GM12891 (cell line): ENCODE measurements at regions not wholly inside any gene's neighbourhood (a gene's known extent, or its start where the extent isn't known, plus 50 kb on each side); places are given as distances from the start of the nearest gene placed in this dataset.
"Not testable (repeated sequence)": the region's sequence is repeated elsewhere in the genome, so short reads cannot be mapped to it uniquely, and the experiment has no call there.

Experiments
- DNase-seq: peaks from one replicate; pipeline ENCODE4 v3.0.0; 2011; ENCODE audit warnings: low spot score; ENCODE audit not compliant: insufficient read length
- FAIRE-seq: peaks from 2 replicates; lab custom pipeline; 2011; peaks lifted over from hg19 to GRCh38; lab: Jason Lieb, UNC
- PAX5 ChIP-seq: IDR thresholded peaks from 2 replicates; pipeline ENCODE4 v1.6.1; 2011; ENCODE audit warnings: low read length, moderate library complexity, mild to moderate bottlenecking; ENCODE audit not compliant: insufficient read depth, severe bottlenecking
- POLR2A ChIP-seq: IDR thresholded peaks from 2 replicates; pipeline ENCODE4 v1.6.1; 2011; ENCODE audit warnings: low read depth, low read length, control low read depth
- POLR2AphosphoS5 ChIP-seq: IDR thresholded peaks from 2 replicates; pipeline ENCODE4 v1.6.1; 2011; ENCODE audit warnings: low read depth, low read length, control low read depth
- POU2F2 ChIP-seq: IDR thresholded peaks from 2 replicates; pipeline ENCODE4 v1.6.1; 2011; ENCODE audit warnings: low read depth, mild to moderate bottlenecking, control low read depth, low read length, moderate library complexity
- SPI1 ChIP-seq: IDR thresholded peaks from 2 replicates; pipeline ENCODE4 v1.6.1; 2011; ENCODE audit warnings: low read depth, low read length, control low read depth
- TAF1 ChIP-seq: IDR thresholded peaks from 2 replicates; pipeline ENCODE4 v1.6.1; 2011; ENCODE audit warnings: low read depth, low read length, control low read depth

DNA sequence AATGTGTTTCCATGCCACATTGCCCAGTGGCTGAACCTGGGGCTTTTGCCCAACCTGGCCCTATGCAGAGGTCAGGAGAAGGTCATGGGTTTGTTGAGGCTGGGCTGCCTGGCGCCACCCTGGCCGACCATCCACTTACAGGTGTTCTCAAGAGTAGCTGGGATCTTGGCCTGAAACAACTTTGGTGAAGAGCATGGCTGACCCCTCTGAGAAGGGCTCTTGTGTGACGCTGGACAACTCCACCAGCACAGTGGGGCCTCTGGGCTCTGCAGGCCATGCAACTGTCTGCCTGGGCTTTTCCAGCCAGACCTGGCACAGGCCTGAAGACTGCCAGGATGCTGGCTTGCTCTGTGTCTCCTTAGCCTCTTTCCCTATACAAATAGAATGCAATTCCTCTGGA is 76.4 kb upstream of the ZNG1B start:
- TF ChIP-seq PAX5, result no peak
- TF ChIP-seq TAF1, result no peak
- TF ChIP-seq POU2F2, result no peak
- no peak for TF ChIP-seq SPI1
- TF ChIP-seq POLR2A, result no peak
- no peak for TF ChIP-seq POLR2AphosphoS5
- no peak for DNase-seq
- no peak for FAIRE-seq

DNA sequence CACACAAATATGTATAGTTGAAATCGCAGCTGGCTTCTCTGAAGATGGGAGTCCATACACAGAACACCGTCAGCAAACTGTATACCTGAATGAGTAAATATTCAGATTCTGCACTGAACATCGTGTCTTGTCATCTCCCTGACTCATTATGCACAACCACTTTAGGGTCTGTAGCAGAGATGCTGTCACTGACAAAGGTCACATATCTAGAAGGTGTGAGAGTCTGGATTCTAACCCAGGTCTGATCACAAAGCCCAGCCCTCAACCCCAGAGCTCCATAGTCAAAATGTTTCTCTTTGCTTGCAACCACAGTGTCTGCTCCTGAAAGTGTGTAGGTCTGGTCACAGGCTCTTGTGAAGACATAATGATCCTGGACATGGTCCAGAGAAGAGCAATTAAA is 78.3 kb upstream of the PAX8 start:
- DNase-seq (no peak), FAIRE-seq (no peak)
- TF ChIP-seq POLR2AphosphoS5 (no peak), PAX5 (no peak), POLR2A (no peak), SPI1 (no peak), POU2F2 (no peak), TAF1 (no peak)

- not testable (repeated sequence) for DNase-seq, FAIRE-seq
Observed at GRCh38 chr2:113356284-113356683, 77.6 kb upstream of the PAX8 start.

GRCh38 chr2:113355339-113356015 is 76.8 kb upstream of the PAX8 start:
- FAIRE-seq, DNase-seq: not testable (repeated sequence)

GRCh38 chr2:113351375-113352355 is 72.9 kb upstream of the PAX8 start:
- TF ChIP-seq POLR2AphosphoS5, result no peak
- no peak for DNase-seq
- no peak for FAIRE-seq

DNA sequence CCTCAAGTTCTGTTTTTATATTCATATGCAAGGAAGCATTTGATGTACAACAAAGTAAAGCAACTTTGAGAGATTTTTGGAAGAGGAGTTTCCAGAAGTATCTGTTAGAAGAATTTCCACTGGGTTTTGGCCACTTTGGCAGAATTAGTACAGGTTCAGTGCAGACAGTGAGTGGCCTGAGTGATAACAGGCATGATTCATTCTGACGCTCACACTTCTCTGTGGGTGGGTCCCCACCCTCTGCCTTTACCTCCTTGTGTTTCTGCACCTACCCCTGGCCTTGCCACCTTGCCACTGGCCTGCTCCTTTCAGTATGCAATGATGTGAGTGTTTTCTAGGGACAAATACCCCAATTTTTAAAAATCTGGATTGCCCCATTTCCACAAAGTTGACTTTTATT is 65.1 kb upstream of the PAX8 start:
- not testable (repeated sequence) for DNase-seq, FAIRE-seq

DNA sequence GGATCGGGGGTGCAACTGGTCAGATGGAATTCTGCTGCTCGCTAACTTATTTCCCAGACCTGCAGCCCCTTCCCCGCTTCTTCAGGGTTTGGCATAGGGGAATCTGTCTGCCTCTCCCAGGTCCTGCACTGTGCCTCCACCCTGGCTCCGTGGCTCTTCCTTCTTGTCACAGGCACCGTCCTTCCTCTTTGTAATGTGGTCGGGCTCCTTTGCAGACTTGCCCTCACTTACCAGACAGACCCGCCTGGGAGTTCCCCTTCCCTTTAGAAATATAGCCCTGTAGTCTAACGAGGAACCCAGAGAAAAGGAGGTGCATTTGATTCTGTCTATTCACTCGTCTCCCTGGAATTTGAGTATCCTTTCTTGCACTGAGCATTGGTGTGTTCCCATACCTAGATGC is 63.9 kb upstream of the PAX8 start:
- no peak for TF ChIP-seq TAF1
- TF ChIP-seq POLR2A, result no peak
- TF ChIP-seq POU2F2, result no peak
- TF ChIP-seq SPI1, result no peak
- TF ChIP-seq POLR2AphosphoS5, result no peak
- no peak for TF ChIP-seq PAX5
- no peak for FAIRE-seq
- no peak for DNase-seq

GRCh38 chr2:113341870-113342253 is 63.1 kb upstream of the PAX8 start:
- DNase-seq, FAIRE-seq: not testable (repeated sequence)

DNA sequence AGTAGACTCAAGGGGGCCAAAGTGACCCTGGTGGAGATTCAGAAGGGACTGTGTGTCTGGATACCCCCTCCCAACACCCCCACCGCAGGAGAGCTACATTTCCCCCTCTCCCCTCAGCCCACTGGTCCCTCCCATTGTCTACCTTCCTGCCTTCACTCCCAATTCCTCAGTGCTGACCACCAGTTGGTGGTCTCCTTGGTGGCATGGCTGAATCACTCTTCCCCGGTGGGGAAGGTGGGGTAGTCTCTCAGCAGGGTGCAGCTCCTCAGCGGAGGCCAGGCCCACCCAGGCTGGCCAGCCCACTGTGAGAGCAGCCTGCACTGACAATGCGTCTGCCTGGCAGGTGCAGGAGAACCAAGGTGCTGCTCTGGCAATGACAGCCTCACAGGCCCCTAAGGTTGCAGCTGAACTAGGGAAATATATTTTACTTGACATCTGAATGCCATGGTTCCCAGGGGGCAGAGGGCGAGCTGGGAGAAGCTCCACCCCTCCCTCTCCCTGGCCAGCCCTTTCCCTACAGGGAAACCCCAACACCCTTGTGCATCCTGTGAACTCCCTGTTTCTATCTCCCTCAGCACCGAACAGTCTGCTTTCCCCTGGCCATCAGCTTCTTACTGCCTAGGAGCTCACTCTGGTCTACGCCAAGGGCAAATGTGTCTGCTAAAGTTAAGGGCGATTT is 62.6 kb upstream of the PAX8 start:
- no peak for FAIRE-seq
- TF ChIP-seq TAF1, result no peak
- no peak for TF ChIP-seq POU2F2
- TF ChIP-seq SPI1, result no peak
- no peak for TF ChIP-seq POLR2AphosphoS5
- TF ChIP-seq PAX5, result no peak
- no peak for TF ChIP-seq POLR2A

DNA sequence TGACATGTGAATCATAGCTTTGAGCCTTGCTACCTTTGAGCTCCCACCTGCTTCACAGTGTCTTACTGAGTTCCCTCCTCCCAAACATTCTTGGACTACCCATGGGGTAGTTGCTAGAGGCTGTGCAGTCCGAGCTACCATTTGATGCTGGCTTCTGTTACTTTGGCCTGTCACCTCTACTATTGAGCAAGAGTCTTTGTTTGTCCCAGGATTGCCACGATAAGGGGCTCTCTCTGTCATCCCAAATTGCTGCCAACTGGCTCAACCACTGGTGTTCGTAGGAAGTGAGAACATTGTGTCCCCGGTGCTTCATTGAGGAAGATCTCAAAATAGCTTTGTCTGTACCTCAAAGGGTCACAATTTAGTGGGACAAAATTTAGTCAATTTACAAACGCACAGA is 59.1 kb upstream of the PAX8 start:
- no peak for FAIRE-seq
- DNase-seq, result no peak

More for the DNA sequence above, 62.6 kb upstream of the PAX8 start:
- DNase-seq, result no peak

GRCh38 chr2:113336040-113336439 is 57.3 kb upstream of the PAX8 start:
- not testable (repeated sequence) for DNase-seq, FAIRE-seq

More for the DNA sequence above, 59.1 kb upstream of the PAX8 start:
- TF ChIP-seq SPI1 (no peak), TAF1 (no peak), PAX5 (no peak), POLR2A (no peak), POLR2AphosphoS5 (no peak)

DNA sequence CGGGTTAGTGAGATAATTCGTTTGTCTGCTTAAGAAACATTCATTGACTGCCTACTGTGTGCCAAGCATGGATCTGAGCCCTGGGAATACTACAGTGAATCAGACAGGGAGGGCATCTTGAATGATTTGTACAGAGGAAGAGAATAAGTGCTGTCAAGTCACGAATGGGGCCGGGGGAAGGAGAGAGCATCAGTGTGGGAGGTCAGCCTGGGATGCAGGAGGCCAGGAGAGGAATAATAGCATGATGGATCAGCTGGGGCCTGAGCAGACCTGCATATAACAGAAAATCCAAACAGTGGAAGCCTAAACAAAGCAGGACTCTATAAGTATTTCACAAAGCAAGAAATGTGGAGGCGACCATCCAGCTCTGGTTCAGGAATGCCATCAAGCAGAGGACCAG is 55.4 kb upstream of the PAX8 start:
- FAIRE-seq (no peak), DNase-seq (no peak)
- TF ChIP-seq TAF1, result no peak
- no peak for TF ChIP-seq POLR2AphosphoS5
- no peak for TF ChIP-seq POLR2A
- no peak for TF ChIP-seq SPI1
- no peak for TF ChIP-seq POU2F2
- no peak for TF ChIP-seq PAX5

GRCh38 chr2:113333735-113334134 is 55.0 kb upstream of the PAX8 start:
- DNase-seq, FAIRE-seq: not testable (repeated sequence)

- not testable (repeated sequence) for FAIRE-seq, DNase-seq
Observed at GRCh38 chr2:113330060-113330767, 51.5 kb upstream of the PAX8 start.

GRCh38 chr2:113328973-113329372 is 50.3 kb upstream of the PAX8 start:
- not testable (repeated sequence) for FAIRE-seq, DNase-seq

GRCh38 chr2:113328572-113328971 is 49.9 kb upstream of the PAX8 start:
- not testable (repeated sequence) for FAIRE-seq, DNase-seq
